NCI-H446 treated with DMSO at 0.1 percent for 48 hours (cell line): ENCODE measurements at regions not wholly inside any gene's neighbourhood (a gene's known extent, or its start where the extent isn't known, plus 50 kb on each side); places are given as distances from the start of the nearest gene placed in this dataset.
"Not testable (repeated sequence)": the region's sequence is repeated elsewhere in the genome, so short reads cannot be mapped to it uniquely, and the experiment has no call there.

Source experiments
- DNase-seq: peaks from one replicate; lab custom pipeline; 2025; lab: John Stamatoyannopoulos, UW

- not testable (repeated sequence) for DNase-seq
Measured at GRCh38 chr18:39127538-39127937, 1561.9 kb upstream of the CELF4 start.

DNA sequence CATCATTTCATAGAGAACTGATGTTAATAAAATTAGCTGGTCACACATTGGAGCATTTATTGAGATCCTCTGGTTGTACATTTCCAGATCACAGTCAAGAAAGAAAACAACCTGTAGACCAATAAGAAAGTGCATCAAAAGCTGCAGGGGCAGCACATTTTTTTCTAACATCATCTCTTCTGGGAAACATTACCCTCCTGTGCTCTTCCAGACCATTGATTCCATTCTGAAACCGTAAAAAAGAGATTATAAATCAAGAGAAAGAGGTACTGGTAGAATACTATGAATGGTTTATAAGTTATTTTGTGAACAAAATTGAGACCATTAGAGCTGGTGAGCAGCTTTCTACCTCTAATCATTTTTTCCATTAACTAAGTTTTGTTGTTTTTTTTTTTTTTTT, 1548.2 kb upstream of the CELF4 start:
- DNase-seq, result no peak

DNA sequence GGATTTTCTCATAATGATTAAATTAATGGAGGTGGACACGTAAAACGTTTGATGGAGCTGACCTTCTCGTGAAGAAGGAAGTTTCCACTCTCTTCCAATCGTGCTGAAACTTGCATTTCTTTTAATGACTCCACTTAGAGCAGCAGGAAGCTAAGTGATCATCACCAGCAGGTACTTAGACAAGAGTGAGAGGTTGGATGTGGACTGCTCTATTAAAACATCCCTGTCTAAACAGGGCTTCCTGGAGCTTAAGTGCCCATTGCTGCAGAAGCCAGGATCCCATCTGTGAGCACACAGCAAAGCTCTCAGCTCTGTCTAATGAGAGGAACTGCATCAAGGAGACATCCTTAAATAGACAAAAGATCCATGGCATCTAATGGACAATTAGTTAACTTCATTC, 1539.5 kb upstream of the CELF4 start:
- no peak for DNase-seq

- no peak for DNase-seq
Measured at GRCh38 chr18:39072970-39073369, 1507.4 kb upstream of the CELF4 start.

DNA sequence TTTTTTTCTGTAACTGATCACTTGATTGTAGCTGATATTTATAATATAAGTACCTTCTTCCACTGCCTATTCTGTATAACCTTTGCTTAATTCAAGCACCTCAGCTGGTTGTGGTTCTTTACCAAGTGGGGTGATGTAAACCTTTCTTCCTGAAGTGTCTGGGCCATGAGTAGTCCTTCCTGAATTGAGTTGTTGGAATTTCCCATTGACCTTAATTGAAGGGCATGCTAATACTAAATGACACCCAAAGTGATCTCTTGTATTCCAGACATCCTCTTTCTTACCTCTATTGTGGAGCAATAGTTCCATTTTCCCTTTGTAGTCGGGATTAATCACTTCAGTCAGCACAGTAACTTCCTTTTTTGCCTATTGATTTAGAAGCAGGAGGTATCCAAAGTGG, 1496.8 kb upstream of the CELF4 start:
- DNase-seq, result no peak

DNA sequence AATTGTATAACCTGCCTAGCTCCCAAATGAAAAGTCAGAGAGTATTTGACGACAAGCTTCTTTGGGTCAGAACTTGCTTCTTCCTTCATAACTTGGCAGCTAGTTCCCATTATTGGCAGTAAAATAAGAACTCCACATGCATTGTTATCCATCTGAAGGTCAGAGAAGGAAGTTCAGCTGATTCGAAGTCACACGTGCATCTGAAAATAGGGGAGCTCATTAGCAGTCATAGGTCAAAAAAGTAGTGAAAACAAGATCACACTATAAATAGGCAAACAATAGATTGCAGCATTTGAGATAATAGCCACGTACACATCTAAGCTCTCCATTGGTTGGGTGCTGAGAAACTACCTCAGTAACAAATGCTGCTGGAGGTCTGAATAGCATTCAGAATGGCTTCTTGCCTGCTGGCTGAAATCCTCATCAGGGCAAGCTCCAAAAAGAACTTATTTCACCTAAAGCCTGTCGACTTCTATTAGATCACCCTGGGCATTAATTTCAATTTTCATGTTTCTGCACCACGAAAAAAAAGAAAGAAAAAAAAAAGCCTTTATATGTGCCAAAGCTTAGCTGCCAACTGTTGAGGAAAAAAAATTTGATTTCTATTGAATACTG, 1492.9 kb upstream of the CELF4 start:
- peak; percentile 46 for DNase-seq

GRCh38 chr18:39057423-39058064, 1491.9 kb upstream of the CELF4 start:
- DNase-seq, result peak; percentile 6

- peak; percentile 20 for DNase-seq
Measured at GRCh38 chr18:39053571-39053970, 1488.0 kb upstream of the CELF4 start.

- no peak for DNase-seq
Measured at GRCh38 chr18:39051013-39051412, 1485.4 kb upstream of the CELF4 start.

DNA sequence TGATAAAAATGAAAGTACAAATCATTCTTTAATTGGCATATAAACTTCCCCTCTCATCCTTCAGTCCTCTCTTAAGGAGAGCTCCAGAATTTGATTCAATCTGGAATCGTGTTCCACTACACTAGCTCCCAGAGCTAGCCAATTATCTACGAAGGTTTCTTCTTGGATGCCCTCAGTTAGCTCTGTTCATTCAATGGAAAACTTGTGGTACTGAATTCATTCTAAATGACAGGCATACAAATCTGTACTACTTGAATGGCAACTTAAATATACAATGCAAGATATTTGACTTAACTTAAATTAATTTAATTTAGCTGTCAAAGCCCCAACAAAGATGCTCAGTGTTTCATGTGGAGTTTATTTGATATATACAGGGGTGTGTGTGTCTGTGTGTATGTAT, 1474.2 kb upstream of the CELF4 start:
- DNase-seq, result no peak

- peak; percentile 47 for DNase-seq
Measured at GRCh38 chr18:39037925-39038324, 1472.3 kb upstream of the CELF4 start.

GRCh38 chr18:39033312-39033711, 1467.7 kb upstream of the CELF4 start:
- no peak for DNase-seq

- DNase-seq, result no peak
Measured at GRCh38 chr18:39031647-39032046, 1466.0 kb upstream of the CELF4 start.

GRCh38 chr18:39030124-39030655, 1464.6 kb upstream of the CELF4 start:
- no peak for DNase-seq

GRCh38 chr18:39025531-39025930, 1459.9 kb upstream of the CELF4 start:
- no peak for DNase-seq

DNA sequence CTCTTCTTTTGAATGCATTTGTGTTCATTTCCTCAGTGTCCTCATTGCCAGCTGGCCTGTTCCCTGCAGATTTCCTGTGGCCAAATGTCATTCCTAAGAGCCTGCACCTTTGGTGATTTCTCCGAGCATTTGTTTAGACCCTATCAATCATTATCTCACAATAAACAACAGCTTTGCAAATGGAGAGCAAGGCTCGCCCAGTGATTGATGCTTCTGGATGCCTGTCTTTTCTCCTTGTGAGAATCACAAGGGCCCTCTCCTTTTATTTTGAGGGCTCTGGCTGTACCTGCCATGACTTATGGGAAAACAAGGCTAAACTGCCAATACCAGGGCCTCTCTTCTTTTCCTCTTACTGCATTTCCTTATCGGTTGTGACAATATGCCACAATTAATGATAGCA, 1454.4 kb upstream of the CELF4 start:
- no peak for DNase-seq

- DNase-seq, result no peak
Measured at GRCh38 chr18:39007031-39007902, 1441.7 kb upstream of the CELF4 start.

DNA sequence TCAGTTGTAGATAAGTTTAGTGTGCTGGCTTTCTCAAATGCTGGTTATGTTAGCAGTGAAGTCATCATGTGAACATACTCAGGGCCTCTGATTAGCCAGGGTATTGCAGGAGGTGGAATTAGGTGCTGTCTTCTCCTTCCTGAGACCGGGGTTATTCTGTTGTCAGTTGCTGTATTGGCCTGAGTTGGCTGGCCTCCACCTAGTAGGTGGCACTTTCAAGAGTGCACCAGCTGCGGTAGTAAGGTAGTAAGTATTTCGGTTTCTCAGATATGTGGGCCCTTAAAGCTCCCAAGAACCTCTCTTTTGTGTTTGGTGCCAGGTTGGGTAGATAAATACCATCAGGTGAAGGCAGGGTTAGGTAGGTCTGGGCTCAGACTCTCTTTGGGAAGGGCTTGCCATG, 1430.5 kb upstream of the CELF4 start:
- no peak for DNase-seq

DNA sequence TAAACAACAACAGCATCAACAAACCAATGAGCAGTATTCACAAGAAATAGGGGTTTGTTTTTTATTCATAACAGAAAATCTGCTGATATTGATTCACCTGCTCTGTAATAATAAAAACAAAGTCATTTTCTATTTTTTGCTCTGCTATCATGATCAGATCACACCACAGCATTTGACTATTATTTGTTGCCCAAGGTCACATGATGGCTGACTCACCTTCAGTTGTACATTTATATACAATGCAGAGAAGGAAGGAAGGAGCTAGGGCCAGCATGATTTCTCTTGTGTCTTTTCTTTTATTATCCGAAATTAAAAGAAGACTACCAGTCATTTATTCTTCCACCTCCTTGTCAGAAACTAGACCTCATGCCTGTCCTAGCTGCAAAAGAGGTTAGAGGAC, 1427.7 kb upstream of the CELF4 start:
- no peak for DNase-seq

GRCh38 chr18:38984968-38985367, 1419.4 kb upstream of the CELF4 start:
- no peak for DNase-seq

- no peak for DNase-seq
Measured at GRCh38 chr18:38982072-38982471, 1416.5 kb upstream of the CELF4 start.

DNA sequence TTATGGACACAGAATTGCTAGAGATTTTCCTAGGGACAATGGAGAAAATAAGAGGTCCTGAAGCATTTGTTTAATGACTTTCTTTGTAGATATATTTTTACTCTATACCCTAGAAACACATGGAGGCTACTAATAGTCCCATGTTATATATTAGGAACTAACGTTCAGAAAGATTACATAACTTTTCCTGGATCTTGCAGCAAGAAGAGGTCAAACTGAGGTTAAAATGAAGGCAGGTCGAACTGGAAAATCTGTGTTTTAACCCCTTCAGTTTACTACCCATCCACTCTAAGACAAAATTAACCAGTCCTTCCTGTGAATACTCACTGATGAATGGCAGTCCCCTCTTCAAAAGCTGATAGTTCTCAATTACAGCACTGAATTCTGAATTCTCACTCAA, 1415.8 kb upstream of the CELF4 start:
- DNase-seq, result no peak

- DNase-seq, result no peak
Measured at GRCh38 chr18:38980420-38980819, 1414.8 kb upstream of the CELF4 start.
